H1 (cell line): ENCODE measurements at regions not wholly inside any gene's neighbourhood (a gene's known extent, or its start where the extent isn't known, plus 50 kb on each side); places are given as distances from the start of the nearest gene placed in this dataset.

ENCODE experiments used
- CTCF ChIA-PET: fragments of 300-600 bp; sonication (Branson Sonifier 250); formaldehyde crosslinking; loops from one replicate; lab custom pipeline; 2021; ENCODE audit not compliant: partially characterized antibody; lab: Charles Lee
- POLR2A ChIA-PET: fragments of 300-600 bp; sonication (Branson Sonifier 250); formaldehyde crosslinking; loops from one replicate; lab custom pipeline; 2021; ENCODE audit warnings: inconsistent platforms; ENCODE audit not compliant: partially characterized antibody; lab: Charles Lee
- DNase-seq, 2 experiments: peaks; one replicate each; pipeline versions ENCODE4 v3.0.0 to v3.0.0-alpha.2; 2010 to 2022; ENCODE audit warnings: low spot score in 2 of 2, low read depth in 1 of 2, mixed read lengths in 1 of 2
- FAIRE-seq: peaks from 2 replicates; lab custom pipeline; 2011; peaks lifted over from hg19 to GRCh38; lab: Jason Lieb, UNC
- H2AFZ ChIP-seq: 2 replicates; pipeline ENCODE4 v1.8.1; 2012; ENCODE audit warnings: low read length, inconsistent platforms
- H2AK5ac ChIP-seq: 2 replicates; pipeline ENCODE4 v1.6.1; 2013; ENCODE audit warnings: low read depth, low read length
- H2BK120ac ChIP-seq: replicated peaks from 2 replicates; pipeline ENCODE3; 2013; ENCODE audit warnings: low read depth, low read length, inconsistent platforms
- H2BK12ac ChIP-seq: 2 replicates; pipeline ENCODE4 v1.6.1; 2013; ENCODE audit warnings: low read depth, low read length
- H2BK15ac ChIP-seq: 2 replicates; pipeline ENCODE4 v1.6.1; 2013; ENCODE audit warnings: low read length
- H2BK20ac ChIP-seq: 2 replicates; pipeline ENCODE4 v1.6.1; 2013; ENCODE audit warnings: low read length
- H2BK5ac ChIP-seq: 2 replicates; pipeline ENCODE4 v1.6.1; 2013; ENCODE audit warnings: low read depth, low read length
- H3K14ac ChIP-seq: 2 replicates; pipeline ENCODE4 v1.6.1; 2013; ENCODE audit warnings: inconsistent platforms; ENCODE audit not compliant: insufficient read length
- H3K18ac ChIP-seq: 2 replicates; pipeline ENCODE4 v1.6.1; 2013; ENCODE audit warnings: low read length; ENCODE audit errors: extremely low read depth
- H3K23ac ChIP-seq: 2 replicates; pipeline ENCODE4 v1.6.1; 2013; ENCODE audit warnings: inconsistent platforms; ENCODE audit not compliant: insufficient read length
- H3K23me2 ChIP-seq: 2 replicates; pipeline ENCODE4 v1.6.1; 2013; ENCODE audit warnings: low read depth, low read length
- H3K27ac ChIP-seq: 2 replicates; pipeline ENCODE4 v1.6.1; 2011; ENCODE audit warnings: low read depth, low read length, inconsistent platforms
- H3K27me3 ChIP-seq, 4 experiments: replicated peaks in 1 of 4; 1 replicate in 1 of 4; 2 replicates in 3 of 4; pipeline versions ENCODE4 v1.6.1 to v1.8.1; 2011 to 2013; ENCODE audit warnings: low read length in 3 of 4, mild to moderate bottlenecking in 3 of 4, inconsistent platforms in 2 of 4, mixed read lengths in 2 of 4, moderate library complexity in 1 of 4; ENCODE audit not compliant: control insufficient read depth in 3 of 4, insufficient read depth in 3 of 4; ENCODE audit errors: extremely low read depth in 1 of 4
- H3K36me3 ChIP-seq, 4 experiments: 2 replicates each; pipeline versions ENCODE4 v1.6.1 to v1.8.1; 2011 to 2013; ENCODE audit warnings: mild to moderate bottlenecking in 4 of 4, low read length in 3 of 4, moderate library complexity in 2 of 4, control low read depth in 1 of 4, inconsistent platforms in 1 of 4; ENCODE audit not compliant: insufficient read depth in 4 of 4, control insufficient read depth in 2 of 4
- H3K4ac ChIP-seq: replicated peaks from 2 replicates; pipeline ENCODE3; 2013; ENCODE audit warnings: low read length, low read depth, mixed read lengths, inconsistent platforms; ENCODE audit not compliant: insufficient read length
- H3K4me1 ChIP-seq, 4 experiments: replicated peaks in 1 of 4; 1 replicate in 1 of 4; 2 replicates in 3 of 4; pipeline versions ENCODE4 v1.6.1 to v1.8.1; 2011 to 2013; ENCODE audit warnings: low read length in 3 of 4, inconsistent platforms in 2 of 4, mixed read lengths in 1 of 4; ENCODE audit not compliant: insufficient read depth in 4 of 4, control insufficient read depth in 3 of 4
- H3K4me2 ChIP-seq, 2 experiments: 2 replicates each; pipeline versions ENCODE4 v1.6.1 to v1.8.1; 2011 to 2013; ENCODE audit warnings: low read depth in 2 of 2, low read length in 2 of 2, control low read depth in 1 of 2, inconsistent platforms in 1 of 2, mild to moderate bottlenecking in 1 of 2; ENCODE audit not compliant: insufficient read depth in 1 of 2
- H3K4me3 ChIP-seq, 4 experiments: fragments of 200-600, 300-600 bp in 1 of 4; sonication (generic), shearing (Covaris generic), sonication (Bioruptor Twin) in 1 of 4; 2 replicates each; pipeline versions ENCODE4 v1.5.1 to v1.8.1; 2011 to 2016; ENCODE audit warnings: low read length in 4 of 4, low read depth in 3 of 4, control low read depth in 2 of 4, inconsistent platforms in 2 of 4, mild to moderate bottlenecking in 2 of 4, mixed read lengths in 1 of 4, moderate library complexity in 1 of 4; ENCODE audit not compliant: insufficient read depth in 2 of 4; ENCODE audit errors: extremely low read depth in 1 of 4
- H3K56ac ChIP-seq: replicated peaks from 2 replicates; pipeline ENCODE3; 2013; ENCODE audit warnings: low read depth, mild to moderate bottlenecking, mixed read lengths, low read length, inconsistent platforms; ENCODE audit not compliant: insufficient read length
- H3K79me1 ChIP-seq: 2 replicates; pipeline ENCODE4 v1.6.1; 2013; ENCODE audit warnings: low read depth, low read length, control low read depth
- H3K79me2 ChIP-seq, 2 experiments: 2 replicates each; pipeline versions ENCODE4 v1.6.1 to v1.8.1; 2012 to 2013; ENCODE audit warnings: low read length in 2 of 2, mild to moderate bottlenecking in 2 of 2, inconsistent platforms in 1 of 2; ENCODE audit not compliant: insufficient read depth in 2 of 2, control insufficient read depth in 1 of 2
- H3K9ac ChIP-seq, 4 experiments: replicated peaks in 1 of 4; 1 replicate in 1 of 4; 2 replicates in 3 of 4; pipeline versions ENCODE4 v1.6.1 to v1.8.1; 2011 to 2013; ENCODE audit warnings: low read depth in 3 of 4, low read length in 3 of 4, control low read depth in 2 of 4, mild to moderate bottlenecking in 2 of 4, moderate library complexity in 2 of 4, inconsistent platforms in 1 of 4; ENCODE audit errors: extremely low read depth in 1 of 4
- H3K9me3 ChIP-seq, 2 experiments: 2 replicates each; pipeline versions ENCODE4 v1.6.1 to v1.8.1; 2012 to 2013; ENCODE audit warnings: mild to moderate bottlenecking in 2 of 2, moderate library complexity in 2 of 2, control low read depth in 1 of 2, inconsistent platforms in 1 of 2, low read depth in 1 of 2, low read length in 1 of 2, mixed read lengths in 1 of 2; ENCODE audit not compliant: insufficient read depth in 2 of 2
- H4K20me1 ChIP-seq, 2 experiments: replicated peaks in 1 of 2; 2 replicates each; pipeline versions ENCODE3 to v1.8.1; 2011 to 2013; ENCODE audit warnings: inconsistent platforms in 2 of 2, low read length in 2 of 2, mild to moderate bottlenecking in 1 of 2; ENCODE audit not compliant: insufficient read depth in 2 of 2, control insufficient read depth in 1 of 2
- H4K5ac ChIP-seq: 2 replicates; pipeline ENCODE4 v1.6.1; 2013; ENCODE audit warnings: low read length, low read depth, mixed read lengths, inconsistent platforms; ENCODE audit not compliant: insufficient read length
- H4K8ac ChIP-seq: 2 replicates; pipeline ENCODE4 v1.8.0; 2013; ENCODE audit warnings: mild to moderate bottlenecking, moderate library complexity, low read length, inconsistent platforms; ENCODE audit not compliant: insufficient read depth; ENCODE audit errors: extremely low read depth
- H4K91ac ChIP-seq: replicated peaks from 2 replicates; pipeline ENCODE3; 2013; ENCODE audit warnings: low read length, mixed read lengths, inconsistent platforms; ENCODE audit not compliant: insufficient read length
- ASH2L ChIP-seq: fragments of 200-600, 300-600 bp; sonication (generic); IDR thresholded peaks from one replicate; pipeline ENCODE4 v1.7.1; 2017; ENCODE audit warnings: low read length
- BACH1 ChIP-seq: IDR thresholded peaks from 2 replicates; pipeline ENCODE4 v1.6.1; 2012; ENCODE audit warnings: low read length, improper control_type of control experiment
- CREB1 ChIP-seq: IDR thresholded peaks from 2 replicates; pipeline ENCODE4 v1.6.1; 2012; ENCODE audit warnings: inconsistent platforms
- EGR1 ChIP-seq: IDR thresholded peaks from 2 replicates; pipeline ENCODE4 v1.6.1; 2011; ENCODE audit warnings: low read depth, low read length, borderline replicate concordance
- PHF8 ChIP-seq: fragments of 200-600 bp; sonication (generic); conservative IDR thresholded peaks from 2 replicates; pipeline ENCODE4 v1.7.1; 2012; ENCODE audit warnings: low read depth, mild to moderate bottlenecking, inconsistent platforms, low read length, moderate library complexity
- SIX5 ChIP-seq: IDR thresholded peaks from 2 replicates; pipeline ENCODE4 v1.6.1; 2011; ENCODE audit warnings: mild to moderate bottlenecking, low read depth, low read length
- WGBS, 2 experiments: shearing (Covaris generic) in 1 of 2; methylation state at CpG; one replicate each; pipeline versions ENCODE4 v1.1.6 to v1.1.7; 2013 to 2015; ENCODE audit warnings: low lambda C conversion rate in 2 of 2, mixed read lengths in 2 of 2, inconsistent platforms in 1 of 2, low coverage in 1 of 2, missing lambda C conversion rate in 1 of 2; ENCODE audit not compliant: insufficient replicate concordance in 2 of 2, insufficient coverage in 1 of 2, insufficient read length in 1 of 2; ENCODE audit errors: extremely low coverage in 1 of 2, missing lambda C conversion rate in 1 of 2; 5-methylcytosine and 5-hydroxymethylcytosine counted together

DNA sequence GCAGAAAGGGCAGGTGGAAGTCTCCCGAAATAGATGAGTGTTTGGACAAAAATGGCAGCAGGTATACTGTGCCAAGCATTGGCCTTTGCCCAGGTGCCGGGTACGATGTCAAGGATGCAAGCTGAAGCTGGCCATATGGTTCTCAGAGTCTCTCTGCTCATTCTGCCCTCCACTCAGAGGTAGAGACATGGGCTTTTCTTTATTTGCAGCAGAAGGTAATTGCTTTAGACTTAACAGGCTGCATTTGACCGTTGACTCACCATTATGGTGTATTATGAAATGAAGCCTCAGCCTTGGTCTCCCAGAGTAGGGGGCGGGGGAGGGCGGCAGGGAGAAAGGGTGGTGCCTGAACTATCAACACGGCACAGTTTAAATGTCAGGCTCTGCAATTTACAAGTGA, 969.1 kb upstream of the EEF2KMT start:
- H2BK5ac ChIP-seq = no peak overlapping the region
- H3K79me2 ChIP-seq = no peaks in the 10 kb centered on the region
- H4K8ac ChIP-seq = no peak overlapping the region
- no peaks in the 10 kb centered on the region for H4K20me1 ChIP-seq
- no peak for DNase-seq
- no peak overlapping the region for H4K91ac ChIP-seq
- H3K4me1 ChIP-seq = no peaks in the 10 kb centered on the region
- no peak overlapping the region for H3K4me3 ChIP-seq
- no peak overlapping the region for H2AFZ ChIP-seq
- H3K4ac ChIP-seq = no peak overlapping the region
- H3K23ac ChIP-seq = no peak overlapping the region
- H3K14ac ChIP-seq = no peak overlapping the region
- H3K9me3 ChIP-seq = peaks cover 0 to 2% of the 10 kb centered on the region in 2 experiments; a peak in 1 of 4 replicates
- H2BK20ac ChIP-seq = no peak overlapping the region
- WGBS, 2 experiments = 70% methylated on average over 7 of the region's 7 CpGs; no CpG with 5 or more reads in 1 of the 2 experiments
- ChIA-PET CTCF (interaction anchor here (1.4 kb wide), 1 partner anchor 451 kb away, joined by 3 read pairs; no protein-coding TSS in a partner anchor), POLR2A (no interaction called here)
- no peak overlapping the region for H3K9ac ChIP-seq
- H3K4me2 ChIP-seq = no peak overlapping the region
- H3K79me1 ChIP-seq = no peaks in the 10 kb centered on the region
- H2BK12ac ChIP-seq = no peak overlapping the region
- H2BK15ac ChIP-seq = no peak overlapping the region
- H3K27me3 ChIP-seq = no peaks in the 10 kb centered on the region
- H3K56ac ChIP-seq = no peak overlapping the region
- H4K5ac ChIP-seq = no peak overlapping the region
- H3K36me3 ChIP-seq = no peaks in the 10 kb centered on the region
- no peak for FAIRE-seq
- TF ChIP-seq CREB1 (no peak), PHF8 (no peak), EGR1 (no peak), ASH2L (no peak), BACH1 (no peak), SIX5 (no peak)
- H3K27ac ChIP-seq = no peak overlapping the region
- H2BK120ac ChIP-seq = no peak overlapping the region
- H3K23me2 ChIP-seq = no peaks in the 10 kb centered on the region
- no peak overlapping the region for H3K18ac ChIP-seq
- no peak overlapping the region for H2AK5ac ChIP-seq
